Fibroblast of mammary gland (primary cell): ENCODE measurements at regions not wholly inside any gene's neighbourhood (a gene's known extent, or its start where the extent isn't known, plus 50 kb on each side); places are given as distances from the start of the nearest gene placed in this dataset.
"Not testable (repeated sequence)": the region's sequence is repeated elsewhere in the genome, so short reads cannot be mapped to it uniquely, and the experiment has no call there.

Experiments used
- DNase-seq: peaks from one replicate; pipeline ENCODE4 v3.0.0-alpha.2; 2010; ENCODE audit warnings: low read depth
- H3K4me3 ChIP-seq: 2 replicates; pipeline ENCODE4 v1.5.1; 2011; ENCODE audit warnings: low read depth, mild to moderate bottlenecking, low read length, moderate library complexity; ENCODE audit not compliant: control insufficient read depth
- CTCF ChIP-seq: conservative IDR thresholded peaks from 2 replicates; pipeline ENCODE4 v1.5.1; 2011; ENCODE audit warnings: low read depth, low read length, inconsistent platforms; ENCODE audit not compliant: control insufficient read depth, insufficient read depth

- DNase-seq: no peak
- TF ChIP-seq CTCF: no peak
- H3K4me3 ChIP-seq: no peak overlapping the region
Observed at GRCh38 chr11:95638501-95638900, 151.1 kb downstream of the FAM76B start.

- TF ChIP-seq CTCF: no peak
- no peak overlapping the region for H3K4me3 ChIP-seq
Observed at GRCh38 chr11:95625164-95625900, 164.2 kb downstream of the FAM76B start.

GRCh38 chr11:95616256-95616804 is 173.3 kb downstream of the FAM76B start:
- TF ChIP-seq CTCF: no peak
- H3K4me3 ChIP-seq: no peak overlapping the region
- DNase-seq: no peak

More at GRCh38 chr11:95625164-95625900, 164.2 kb downstream of the FAM76B start:
- DNase-seq: no peak

- TF ChIP-seq CTCF: no peak
- no peak overlapping the region for H3K4me3 ChIP-seq
- DNase-seq: no peak
Observed at GRCh38 chr11:95611827-95612226, 177.8 kb downstream of the FAM76B start.

GRCh38 chr11:95610185-95610584 is 179.4 kb downstream of the FAM76B start:
- H3K4me3 ChIP-seq, DNase-seq: not testable (repeated sequence)

GRCh38 chr11:95608093-95608492 is 181.5 kb downstream of the FAM76B start:
- no peak for DNase-seq
- no peak for TF ChIP-seq CTCF
- H3K4me3 ChIP-seq: no peak overlapping the region

GRCh38 chr11:95606824-95607223 is 182.8 kb downstream of the FAM76B start:
- DNase-seq: no peak
- H3K4me3 ChIP-seq: no peak overlapping the region
- no peak for TF ChIP-seq CTCF
